ENCODE measurements at regions not wholly inside any gene's neighbourhood (a gene's known extent, or its start where the extent isn't known, plus 50 kb on each side); places are given as distances from the start of the nearest gene placed in this dataset.
"Not testable (repeated sequence)": the region's sequence is repeated elsewhere in the genome, so short reads cannot be mapped to it uniquely, and the experiment has no call there.

DNA sequence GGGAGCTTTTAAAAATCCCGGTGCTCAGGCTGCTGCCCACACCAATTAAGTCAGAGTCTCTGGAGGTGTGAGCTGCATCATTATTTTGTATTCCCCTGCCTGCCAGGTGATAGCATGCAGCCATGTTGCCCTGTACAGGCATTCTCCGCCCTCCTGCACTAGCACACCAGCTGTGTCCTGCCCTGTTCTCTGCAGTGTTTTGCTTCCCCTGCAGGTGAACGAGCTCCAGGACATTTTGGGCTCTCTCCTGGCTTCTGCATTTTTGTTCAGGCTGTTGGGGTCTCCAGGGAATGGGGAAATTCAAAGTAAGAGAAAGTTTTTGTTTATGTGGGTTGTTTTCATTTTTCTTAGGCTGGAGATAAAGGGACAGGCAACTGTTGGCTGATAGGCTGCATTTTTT, 271.0 kb upstream of the COBL start:
- DNase-seq, result no peak

DNA sequence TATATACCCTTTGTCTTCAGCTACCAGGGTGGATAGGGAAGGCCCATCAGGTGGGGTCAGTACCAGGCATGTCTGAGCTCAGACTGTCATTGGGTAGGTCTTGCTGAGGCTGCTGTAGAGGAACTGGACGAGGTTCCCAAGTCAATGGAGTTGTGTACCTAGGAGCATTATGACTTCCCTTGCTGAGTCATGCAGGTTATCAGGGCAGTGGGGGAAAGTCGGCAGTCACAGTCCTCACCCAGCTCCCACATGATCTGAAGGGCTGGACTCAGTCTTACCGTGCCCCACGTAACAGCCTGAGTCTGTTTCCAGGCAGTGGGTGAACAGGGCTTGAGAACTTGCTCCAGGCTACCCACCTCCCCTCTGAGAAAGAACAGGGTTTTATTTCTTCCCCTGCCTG, 260.8 kb upstream of the COBL start:
- no peak for DNase-seq

DNA sequence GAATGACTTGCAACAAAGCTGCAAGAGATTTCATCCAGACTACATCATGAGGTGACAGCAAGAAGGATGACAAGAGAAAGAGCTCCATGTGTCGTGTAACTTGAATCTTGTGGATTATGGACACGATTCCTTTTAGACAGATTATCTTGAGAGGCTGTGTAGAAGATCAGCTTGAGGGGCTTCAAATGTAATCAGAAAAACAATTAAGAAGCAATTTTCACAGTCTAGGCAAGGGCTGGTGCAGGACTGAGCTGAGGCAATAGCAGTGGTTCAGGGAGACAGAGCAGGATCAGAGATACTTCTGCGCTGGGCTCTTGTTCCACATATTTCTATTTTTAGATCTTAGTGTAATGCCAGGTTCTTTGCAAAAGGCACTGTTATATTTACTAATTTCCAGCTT, 253.0 kb upstream of the COBL start:
- no peak for DNase-seq

DNA sequence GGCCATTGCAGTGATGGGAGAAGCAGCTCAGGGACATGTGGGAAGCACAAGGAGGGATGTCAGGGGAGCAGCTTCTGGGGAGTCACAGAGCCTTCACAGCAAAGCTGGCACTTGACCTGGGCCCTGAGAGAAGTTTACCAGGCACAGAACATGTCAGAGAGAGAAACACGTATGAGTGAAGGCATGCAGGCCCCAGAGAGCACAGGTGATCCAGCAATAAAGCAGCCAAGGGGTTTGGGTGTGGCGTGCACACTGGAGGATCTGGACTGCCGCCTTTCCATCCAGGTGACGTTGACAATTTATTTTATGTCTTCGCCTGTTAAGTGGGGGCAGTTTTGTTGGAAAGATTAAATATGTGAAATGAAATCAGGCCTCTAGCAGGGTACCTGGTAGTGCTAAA, 252.6 kb upstream of the COBL start:
- DNase-seq, result no peak

DNA sequence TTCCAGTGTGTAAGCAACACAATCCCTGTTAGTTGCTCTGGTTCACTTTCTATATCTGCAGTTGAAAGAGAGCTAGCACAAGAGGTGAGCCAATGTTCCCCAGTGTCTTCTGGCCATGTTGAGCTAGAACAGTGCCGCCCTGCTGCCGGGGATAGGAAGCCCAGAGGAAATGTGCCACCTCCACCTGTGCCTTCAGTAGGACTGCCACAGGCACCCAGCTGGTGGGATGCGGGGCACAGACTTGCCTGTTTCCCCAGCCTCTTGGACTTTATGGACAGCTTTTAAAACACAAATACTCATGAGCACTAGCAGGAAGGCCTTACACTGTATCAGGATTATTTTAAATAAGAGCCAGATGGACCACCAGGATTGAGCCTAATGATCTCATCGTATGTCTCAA, 234.5 kb upstream of the COBL start:
- DNase-seq, result no peak

DNA sequence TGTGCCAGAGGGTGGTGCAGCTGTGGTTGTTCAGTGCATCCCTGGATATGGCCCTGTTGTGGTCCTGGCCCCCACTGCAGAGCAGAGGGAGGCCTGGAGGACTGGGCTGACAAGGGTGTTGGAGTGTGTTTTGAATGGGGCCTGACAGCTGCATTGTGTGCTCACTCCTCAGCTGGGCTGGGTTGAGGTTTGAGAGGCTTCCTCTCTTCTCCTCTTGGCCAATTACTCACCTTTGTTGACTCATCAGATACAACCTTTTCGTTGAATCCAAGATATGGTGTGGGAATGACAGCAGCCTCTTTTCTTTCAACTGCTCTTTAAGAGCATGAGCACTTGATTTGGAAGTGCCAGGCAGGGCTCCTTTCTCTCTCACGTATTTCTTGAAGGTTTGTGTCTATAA, 228.5 kb upstream of the COBL start:
- DNase-seq, result no peak

DNA sequence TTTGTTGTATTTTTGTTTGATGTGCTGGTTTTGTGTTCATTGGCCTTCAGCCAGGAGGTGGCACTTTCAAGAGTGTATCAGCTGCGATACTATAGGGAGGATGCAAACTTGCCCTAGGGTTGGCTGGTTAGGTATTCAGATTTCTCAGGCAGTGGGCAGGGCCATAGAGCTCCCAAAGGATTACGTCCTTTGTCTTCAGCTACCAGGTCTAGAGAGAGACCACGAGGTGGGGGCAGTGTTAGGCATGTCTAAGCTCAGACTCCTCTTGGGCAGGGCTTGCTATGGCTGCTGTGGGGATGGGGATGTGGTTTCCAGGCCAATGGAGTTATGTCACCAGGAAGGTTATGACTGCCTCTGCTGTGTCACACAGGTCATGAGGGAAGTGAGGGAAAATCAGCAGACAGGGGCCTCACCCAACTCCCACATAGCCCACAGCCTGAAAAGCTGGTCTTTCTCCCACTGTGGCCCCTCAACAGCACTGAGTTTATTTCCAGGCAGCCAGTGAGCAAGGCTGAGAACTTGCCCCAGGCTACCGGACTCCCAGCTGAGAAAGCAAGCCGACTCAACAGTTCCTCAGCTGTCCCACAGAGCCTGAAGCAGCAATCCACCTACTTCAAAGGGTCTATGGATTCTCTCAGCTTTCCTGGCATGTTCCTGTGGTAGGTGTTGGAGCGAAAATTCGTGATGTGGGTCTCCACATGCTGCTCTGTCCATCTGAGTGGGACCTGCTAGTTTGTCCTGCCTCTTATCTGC, 227.4 kb upstream of the COBL start:
- no peak for DNase-seq

DNA sequence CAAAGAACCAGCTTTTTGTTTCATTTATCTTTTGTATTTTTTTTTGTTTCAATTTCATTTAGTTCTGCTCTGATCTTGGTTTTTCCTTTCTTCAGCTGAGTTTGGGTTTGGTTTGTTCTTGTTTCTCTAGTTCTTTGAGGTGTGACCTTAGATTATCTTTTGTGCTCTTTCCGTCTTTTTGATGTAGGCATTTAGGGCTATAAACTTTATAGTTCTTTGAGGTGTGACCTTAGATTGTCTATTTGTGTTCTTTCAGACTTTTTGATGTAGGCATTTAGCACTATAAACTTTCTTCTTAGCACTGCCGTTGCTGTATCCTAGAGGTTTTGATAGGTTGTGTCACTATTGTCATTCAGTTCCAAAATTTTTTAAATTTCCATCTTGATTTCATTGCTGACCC, 224.3 kb upstream of the COBL start:
- not testable (repeated sequence) for DNase-seq

DNA sequence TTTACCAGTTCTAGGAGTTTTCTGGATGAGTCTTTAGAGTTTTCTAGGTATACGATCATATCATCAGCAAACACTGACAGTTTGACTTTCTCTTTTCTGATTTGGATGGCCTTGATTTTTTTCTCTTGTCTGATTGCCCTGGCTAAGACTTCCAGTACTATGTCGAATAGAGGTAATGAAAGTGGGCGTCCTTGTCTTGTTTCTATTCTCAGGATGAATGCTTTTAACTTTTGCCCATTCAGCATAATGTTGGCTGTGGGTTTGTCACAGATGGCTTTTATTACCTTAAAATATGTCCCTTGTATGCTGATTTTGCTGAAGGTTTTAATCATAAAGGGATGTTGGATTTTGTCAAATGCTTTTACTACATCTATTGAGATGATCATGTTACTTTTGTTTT, 223.2 kb upstream of the COBL start:
- no peak for DNase-seq

DNA sequence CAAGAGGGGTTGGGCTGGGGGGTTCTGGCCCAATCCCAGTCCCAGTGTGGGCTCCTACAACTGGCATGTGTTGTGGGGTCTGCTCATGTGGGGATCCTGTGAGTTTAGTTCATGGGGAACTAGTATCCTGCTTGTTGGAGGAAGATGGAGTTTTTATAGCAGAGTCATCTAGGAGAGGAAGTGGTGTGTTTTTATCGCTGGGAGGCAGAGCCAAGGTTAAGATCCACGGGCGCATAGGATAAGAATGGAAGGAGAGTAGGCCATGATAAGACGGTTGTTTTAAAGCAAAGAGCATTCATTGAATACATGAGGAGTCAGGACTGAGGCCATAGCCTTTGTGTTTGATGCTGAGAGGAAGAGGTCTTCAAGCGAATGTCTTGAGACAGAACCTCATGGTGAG, 211.6 kb upstream of the COBL start:
- no peak for DNase-seq

DNA sequence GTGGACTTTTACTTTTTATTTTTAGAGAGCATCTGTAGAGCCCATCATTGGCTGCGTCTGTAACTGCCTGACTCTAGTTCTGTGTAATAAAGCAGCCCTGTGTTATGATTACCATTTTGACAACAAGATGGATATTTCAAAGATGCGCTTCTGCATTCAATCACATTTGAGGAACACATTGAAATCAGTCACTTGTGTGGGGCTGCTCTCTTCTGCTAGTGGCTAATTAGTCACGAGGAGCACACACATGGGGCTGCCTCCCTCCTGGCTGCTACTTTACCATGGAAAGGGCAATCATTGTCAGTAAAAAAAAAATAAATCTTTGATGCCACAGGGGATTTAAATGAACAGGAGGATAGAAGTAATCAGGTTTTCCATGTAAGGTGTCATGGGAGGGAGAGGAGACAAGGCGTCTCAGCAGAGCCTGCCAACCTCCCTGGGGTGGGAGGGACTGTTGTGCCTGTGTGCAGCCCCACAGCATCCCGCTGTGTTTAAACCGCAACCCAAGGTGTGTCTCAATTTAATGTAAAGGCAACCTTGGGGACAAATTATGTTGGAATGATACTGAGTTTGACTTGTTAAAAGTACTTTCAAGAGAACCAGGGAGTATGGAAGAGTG, 205.2 kb upstream of the COBL start:
- DNase-seq, result no peak

DNA sequence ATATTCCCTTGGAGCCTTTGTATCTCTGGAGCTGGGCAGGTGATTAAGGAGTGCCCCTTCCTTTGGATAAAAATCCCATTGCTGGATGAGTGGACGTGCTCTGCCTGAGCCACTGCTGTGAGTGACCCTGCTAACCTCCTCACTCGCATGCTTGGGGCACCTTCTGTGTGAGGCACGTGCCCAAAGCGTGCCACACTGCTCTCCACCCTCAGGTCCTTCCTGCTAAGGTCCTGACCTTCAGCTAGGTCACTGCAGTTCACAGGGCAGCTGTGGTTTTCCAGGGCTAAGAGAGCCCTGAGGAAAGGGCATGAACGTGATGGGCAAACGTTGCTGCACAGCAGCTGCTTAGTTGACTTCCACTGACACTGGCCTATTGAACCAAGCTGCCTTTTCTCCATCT, 204.4 kb upstream of the COBL start:
- no peak for DNase-seq

DNA sequence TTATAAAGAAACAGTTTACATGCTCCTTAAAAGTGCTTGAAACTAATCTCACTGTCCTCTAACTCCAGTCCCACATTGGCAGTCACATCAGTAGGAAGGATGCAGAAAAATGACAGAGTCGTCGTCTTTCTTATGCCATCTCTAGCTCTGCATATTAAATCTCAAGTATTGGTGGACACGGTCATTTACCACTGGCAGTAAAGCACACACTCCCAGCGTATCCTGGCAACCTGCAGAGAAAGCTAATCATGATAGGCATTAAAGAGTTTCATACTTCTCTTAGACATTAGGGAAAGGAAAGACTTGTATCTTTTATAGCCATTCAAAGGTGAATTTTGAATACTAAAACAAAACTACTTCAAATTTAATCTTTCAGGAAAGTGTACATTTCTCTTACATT, 202.0 kb upstream of the COBL start:
- no peak for DNase-seq

DNA sequence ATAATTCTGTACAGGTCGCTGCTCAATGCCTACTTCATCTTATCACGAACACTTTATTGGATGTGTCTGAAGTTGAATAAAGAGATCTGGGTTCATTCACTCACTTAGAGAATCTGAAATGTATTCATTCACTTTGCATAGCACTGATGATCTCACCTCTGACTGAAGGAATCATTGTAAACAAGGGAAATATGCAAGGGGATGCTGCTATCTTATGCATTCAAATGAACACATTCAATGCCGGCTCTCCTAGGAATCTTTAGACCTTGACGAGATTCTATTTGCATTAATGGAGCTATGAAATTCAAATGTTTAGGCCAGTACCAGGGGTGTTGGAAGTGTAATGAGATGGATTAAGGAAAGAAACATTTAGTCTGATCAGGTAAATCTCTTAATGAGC, 200.6 kb upstream of the COBL start:
- DNase-seq, result no peak

DNA sequence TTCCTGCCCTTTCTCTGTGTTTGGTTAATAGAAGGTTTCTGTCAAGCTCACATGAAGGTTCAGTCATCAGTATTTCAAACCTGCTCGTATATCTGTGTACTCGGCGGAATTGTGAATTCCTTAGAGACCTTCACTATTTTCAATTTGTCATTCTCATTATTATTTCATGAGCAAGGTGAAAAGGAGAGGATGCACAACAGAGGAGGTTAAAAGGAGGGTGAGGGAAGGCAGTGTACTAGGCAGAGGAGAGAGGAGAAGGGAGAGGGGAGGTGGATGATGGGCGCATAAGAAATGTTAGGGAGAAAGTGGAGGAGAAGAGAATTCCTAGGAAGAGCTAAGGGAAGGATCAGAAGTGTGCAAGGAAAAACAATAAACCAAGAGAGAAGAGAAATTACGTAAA, 185.0 kb upstream of the COBL start:
- DNase-seq, result no peak

DNA sequence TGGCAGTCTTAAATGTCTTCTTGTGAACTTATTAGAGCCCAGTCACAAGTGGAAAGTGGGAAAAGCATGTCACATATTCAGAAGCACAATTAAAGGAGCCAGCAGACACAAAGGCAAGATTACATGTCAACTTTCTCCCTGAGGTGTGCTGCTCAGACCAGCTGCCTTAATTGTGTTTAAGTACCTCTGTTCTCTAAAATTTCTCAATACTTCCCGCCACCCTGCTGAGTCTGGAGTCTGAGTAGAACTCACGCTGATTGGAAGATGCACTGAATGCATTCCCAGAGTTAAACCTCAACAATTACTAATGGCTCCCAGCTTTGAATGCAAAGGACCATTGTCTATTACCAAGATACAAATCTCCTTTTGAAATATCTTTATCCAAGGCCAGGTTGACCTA, 166.4 kb upstream of the COBL start:
- DNase-seq, result no peak

DNA sequence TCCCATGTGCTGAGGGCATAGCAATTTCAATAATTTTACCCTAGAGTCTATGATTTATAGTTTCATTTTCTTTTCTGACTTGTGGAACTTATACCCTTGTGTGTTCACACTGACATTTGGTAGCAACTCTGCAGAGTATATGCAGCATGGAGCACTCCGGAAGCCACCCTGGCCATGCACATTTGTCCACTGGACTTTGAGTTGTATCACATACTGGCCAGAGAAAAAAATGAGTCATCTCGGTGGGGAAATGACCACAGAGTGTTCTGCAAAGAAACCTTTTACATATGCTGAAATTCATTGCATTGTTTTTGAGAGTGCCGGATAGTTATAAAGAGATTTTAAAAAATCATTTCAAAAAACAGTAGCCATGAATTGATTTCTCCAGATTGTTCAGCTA, 164.8 kb upstream of the COBL start:
- no peak for DNase-seq

DNA sequence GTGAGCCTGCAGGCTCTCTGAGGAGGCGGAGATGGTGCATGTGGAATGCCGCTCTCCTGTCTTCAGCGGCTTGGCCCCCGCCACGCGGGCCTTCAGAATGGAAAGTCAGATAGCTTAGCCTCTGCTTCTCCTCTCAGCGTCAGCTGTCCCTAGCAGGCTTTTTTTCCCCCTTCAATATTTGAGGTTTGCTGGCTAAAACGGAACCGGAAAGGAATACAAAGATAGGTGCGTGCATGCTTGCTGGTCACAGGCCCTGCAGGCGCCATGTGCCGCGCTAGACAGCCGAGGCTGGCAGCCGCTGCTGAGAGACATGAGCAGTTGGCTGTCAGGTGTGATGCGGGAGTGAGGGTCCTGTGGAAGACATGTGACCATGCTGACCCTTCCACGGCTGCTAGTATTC, 161.2 kb upstream of the COBL start:
- DNase-seq, result no peak

DNA sequence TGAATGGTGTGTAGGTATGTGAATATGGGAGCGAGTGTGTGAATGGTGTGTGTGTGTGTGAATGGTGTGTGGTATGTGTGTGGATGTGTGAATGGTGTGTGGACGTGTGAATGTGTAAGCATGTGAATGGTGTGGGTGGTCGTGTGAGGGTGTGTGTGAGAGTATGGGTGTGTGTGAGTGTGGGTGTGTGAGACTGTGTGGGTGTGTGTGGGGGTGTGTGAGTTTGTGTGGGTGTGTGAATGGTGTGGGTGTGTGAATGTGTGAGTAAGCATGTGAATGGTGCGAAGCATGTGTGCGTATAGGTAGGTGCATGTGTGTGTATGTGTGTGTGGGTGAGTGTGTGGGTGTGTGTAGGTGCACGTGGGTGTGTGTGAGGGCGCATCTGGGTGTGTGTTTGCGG, 160.7 kb upstream of the COBL start:
- DNase-seq, result no peak

DNA sequence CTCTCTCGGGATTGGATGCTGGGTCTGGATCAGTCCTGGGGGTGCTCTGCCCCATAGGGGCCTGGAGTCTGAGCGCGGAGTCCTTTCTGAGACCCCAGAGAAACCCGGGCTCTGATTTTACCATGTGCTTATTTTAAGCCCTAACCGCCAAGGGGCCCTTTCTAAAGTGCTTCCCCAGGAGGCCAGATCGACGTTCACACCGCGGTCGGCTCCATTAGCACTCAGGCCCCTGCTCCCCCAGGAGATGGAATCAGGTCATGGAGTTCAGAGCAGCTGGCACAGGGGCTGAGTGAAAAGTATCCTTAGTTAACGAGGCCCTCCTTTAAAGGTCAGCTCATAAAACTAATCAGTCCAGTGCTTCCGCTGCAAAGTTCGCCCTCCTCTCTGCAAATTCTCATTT, 159.4 kb upstream of the COBL start:
- DNase-seq, result no peak

DNA sequence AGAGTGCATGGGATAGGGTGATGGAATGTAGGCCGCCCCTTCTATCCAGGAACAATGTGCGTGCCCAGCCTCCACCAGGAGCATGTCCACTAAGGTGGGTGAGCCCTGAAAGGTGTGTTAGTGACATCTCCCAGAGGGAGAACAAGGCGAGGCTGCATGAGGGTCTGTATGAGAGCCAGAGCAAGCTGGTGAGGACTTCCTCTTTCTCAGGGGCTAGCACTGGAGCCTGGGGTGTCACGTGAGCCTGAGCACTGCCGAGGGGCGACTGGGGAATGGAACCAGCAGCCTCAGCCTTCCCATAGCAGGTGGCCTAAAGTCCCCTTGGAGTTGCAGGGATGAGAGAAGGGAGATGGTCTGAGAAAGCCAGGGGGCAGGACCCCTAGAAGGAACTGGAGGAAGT, 156.3 kb upstream of the COBL start:
- no peak for DNase-seq

DNA sequence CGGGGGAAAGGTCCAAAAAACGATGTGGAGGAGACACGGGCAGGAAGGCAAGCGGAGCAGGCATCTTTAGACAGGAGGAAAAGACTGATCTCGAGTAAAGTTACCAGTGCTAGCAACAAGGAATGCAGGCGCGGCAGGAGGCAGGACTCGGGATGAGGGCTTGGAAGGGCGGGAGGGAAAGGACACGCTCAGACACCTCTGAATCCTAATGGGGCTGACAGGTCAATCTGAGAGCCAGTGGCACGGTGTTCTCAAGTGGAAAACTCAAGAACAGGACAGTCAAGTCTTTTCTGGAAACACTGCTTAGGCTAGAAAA, 155.3 kb upstream of the COBL start:
- DNase-seq, result no peak

DNA sequence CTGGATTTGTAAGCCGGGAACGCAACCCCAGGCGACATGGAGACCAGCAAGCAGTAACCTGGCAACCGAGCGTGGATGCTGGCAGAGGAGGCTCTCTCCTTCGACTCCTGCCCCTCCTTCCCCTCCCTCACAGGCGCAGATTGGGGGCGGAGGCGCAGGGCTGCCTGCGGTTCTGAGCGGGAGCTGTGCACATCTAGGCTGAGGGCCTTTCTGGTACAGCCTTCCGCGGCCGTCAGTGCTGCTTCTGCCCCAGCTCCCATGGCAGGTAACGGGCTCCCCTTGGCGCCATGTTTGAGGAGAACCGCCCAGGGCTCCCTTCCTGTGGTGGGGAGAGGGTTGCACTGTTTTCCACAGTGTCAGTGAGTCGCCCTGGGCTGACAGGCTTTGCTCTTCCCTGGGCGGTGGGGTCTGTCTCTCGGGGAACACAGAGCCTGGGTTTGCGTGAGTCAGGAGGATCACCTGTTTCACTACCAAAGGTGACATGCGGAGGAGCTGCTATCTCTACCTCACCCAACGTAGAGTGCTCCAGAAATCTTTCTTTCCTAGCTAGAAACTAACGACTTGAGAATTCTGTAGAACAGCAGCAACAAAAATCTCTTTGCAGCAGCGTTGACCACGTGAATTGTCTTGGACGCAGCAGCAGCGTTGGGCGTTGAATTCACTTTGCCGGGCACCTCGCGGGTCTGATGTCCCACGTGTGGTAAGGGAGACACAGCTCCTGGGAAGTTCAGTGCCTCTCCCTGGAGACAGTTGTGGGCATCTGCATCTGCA, 154.8 kb upstream of the COBL start:
- DNase-seq, result no peak

DNA sequence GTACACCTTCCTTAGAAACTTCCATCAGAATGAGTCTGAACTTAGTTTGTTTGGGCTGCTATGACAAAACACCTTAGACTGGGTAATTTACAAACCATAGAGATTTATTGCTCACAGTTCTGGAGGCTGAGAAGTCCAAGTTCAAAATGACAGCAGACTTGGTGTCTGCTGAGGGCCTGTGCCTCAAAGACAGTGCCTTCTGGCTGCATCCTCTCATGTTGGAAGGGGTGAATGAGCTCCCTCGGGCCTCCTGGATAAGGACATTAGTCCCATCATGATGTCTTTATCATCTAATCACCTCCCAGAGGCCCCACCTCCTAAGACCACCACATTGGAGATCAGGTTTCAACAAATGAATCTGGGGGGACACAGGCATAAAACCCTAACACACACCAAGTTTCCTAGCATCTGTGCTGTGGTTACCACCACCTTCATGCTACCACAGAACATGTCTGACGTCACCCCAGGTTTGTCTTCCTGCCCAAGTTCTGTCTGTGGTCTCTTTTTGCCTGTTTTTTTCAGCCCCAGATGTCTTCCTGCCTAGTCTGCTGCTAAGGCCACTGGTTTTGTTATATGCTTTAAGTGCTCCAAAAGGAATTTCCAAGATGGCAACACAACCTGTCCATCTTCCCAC, 150.9 kb upstream of the COBL start:
- DNase-seq, result no peak

All from NCI-H2171 (cell line).